ENCODE measurements at regions not wholly inside any gene's neighbourhood (a gene's known extent, or its start where the extent isn't known, plus 50 kb on each side); places are given as distances from the start of the nearest gene placed in this dataset.

DNA sequence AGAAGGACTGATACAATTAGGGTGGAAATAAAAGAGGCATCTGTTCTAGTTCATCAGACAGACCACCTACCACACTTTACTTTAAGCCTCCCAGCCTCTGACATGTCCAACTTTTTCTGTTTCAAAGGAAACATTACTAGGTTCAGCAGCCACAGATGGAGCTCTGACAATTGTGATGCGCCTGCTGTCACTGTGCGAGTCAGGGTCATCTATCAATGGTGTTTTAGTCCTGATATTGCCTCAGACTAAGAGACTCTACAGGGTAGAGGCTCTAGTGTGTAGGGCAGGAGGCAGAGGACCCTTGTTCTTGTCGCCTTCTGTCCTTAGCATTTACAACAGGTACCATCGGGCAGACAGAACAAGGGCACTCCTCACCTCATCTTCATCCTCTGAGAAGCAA lies 685.0 kb upstream of the SGCG start (continued):
- TF ChIP-seq POLR2A (conservative IDR thresholded peaks at IDR 0.05) (no peak), E2F3 (CRISPR knock-in tag; IDR thresholded peaks at IDR 0.05) (no peak), TGIF2 (CRISPR knock-in tag; IDR thresholded peaks at IDR 0.05) (no peak), RBFOX2 (IDR thresholded peaks at IDR 0.05; ENCODE audit: low read depth, low read length) (no peak)

DNA sequence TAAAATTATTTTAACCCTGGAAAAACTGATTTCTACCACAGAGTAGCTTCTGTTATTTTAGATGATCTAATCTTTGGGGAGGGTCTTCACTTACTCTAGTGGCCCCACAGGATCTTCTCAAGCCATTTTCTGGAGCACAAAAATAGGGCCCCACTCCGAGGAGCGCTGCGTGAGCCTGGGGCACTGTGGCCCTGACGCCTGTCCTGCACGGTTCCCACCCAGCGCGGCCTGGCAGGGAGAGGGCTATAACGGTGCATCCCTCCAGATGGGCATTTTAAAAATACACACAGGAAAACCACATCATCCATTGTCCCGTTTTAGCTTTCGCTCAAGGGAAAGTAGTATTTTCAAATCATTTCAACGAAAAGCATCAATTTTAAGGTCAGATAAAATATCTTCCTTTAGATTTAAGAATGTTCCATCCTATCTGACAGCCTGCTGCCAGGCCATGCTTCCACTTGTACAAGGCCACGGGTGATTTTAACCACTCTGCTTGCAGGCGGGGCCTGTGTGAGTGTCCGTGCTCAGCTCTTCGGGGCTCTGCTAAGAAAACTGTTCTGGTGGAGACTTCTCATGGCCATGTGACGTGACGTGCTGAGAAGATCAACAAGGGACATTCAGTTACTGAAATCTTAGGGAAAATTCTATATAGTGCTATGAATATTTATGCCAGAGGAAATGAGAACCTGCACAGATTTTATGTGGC lies 683.8 kb upstream of the SGCG start:
- ATAC-seq: no peak
- ChIA-PET CTCF (ENCODE audit: low intra/inter-chr PET ratio) (no interaction called here), POLR2A (no interaction called here)
- Histone ChIP-seq H3K9me1 (ENCODE audit: control insufficient read depth, insufficient read depth, low read length) (no peaks in the 10 kb centered on the region), H3K4me1 (replicated peaks in 1 of 2; ENCODE audit: control insufficient read depth in 2 of 2, insufficient read depth in 2 of 2, low read length in 2 of 2) (no peaks in the 10 kb centered on the region), H3K27me3 (ENCODE audit: control insufficient read depth in 2 of 2, insufficient read depth in 2 of 2, low read length in 2 of 2) (no peaks in the 10 kb centered on the region; a peak in 1 of 5 replicates), H3K36me3 (ENCODE audit: control insufficient read depth, insufficient read depth, low read length) (no peaks in the 10 kb centered on the region), H2AFZ (ENCODE audit: low read depth, low read length) (no peak overlapping the region), H3K27ac (ENCODE audit: extremely low read depth, low read depth, low read length) (no peak overlapping the region), H4K20me1 (replicated peaks; ENCODE audit: control insufficient read depth, insufficient read depth, low read length) (no peaks in the 10 kb centered on the region), H3K4me3 (no peak overlapping the region), H3K4me2 (ENCODE audit: insufficient read depth, low read length) (no peak overlapping the region), H3K9me3 (replicated peaks; ENCODE audit: control insufficient read depth, insufficient read depth, low read depth, low read length) (no peaks in the 10 kb centered on the region), H3K79me2 (ENCODE audit: control insufficient read depth, insufficient read depth, low read length) (no peaks in the 10 kb centered on the region), H3K9ac (ENCODE audit: insufficient read depth in 1 of 2, low read depth in 2 of 2, low read length in 2 of 2) (no peak overlapping the region)
- BruUV-seq (replicated peaks): no TSS peak
- intact Hi-C loops (cut with micrococcal nuclease): no loop called here
- WGBS (ENCODE audit: insufficient coverage, low coverage, missing lambda C conversion rate): 2% methylated on average over 17 of the region's 17 CpGs
- no peak for DNase-seq (ENCODE audit: extremely low read depth in 1 of 4, low spot score in 3 of 4)
- FAIRE-seq: no peak
- in situ Hi-C loops (cut with MboI): no loop called here
- TF ChIP-seq CREBBP (IDR thresholded peaks at IDR 0.05; ENCODE audit: low read depth, low read length): no peak
- TF ChIP-seq HMG20B (CRISPR knock-in tag; IDR thresholded peaks at IDR 0.05): no peak
- no peak for TF ChIP-seq HDGF (IDR thresholded peaks at IDR 0.05)
- TF ChIP-seq, protein P1, sequence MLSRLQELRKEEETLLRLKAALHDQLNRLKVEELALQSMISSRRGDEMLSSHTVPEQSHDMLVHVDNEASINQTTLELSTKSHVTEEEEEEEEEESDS (CRISPR knock-in tag; IDR thresholded peaks at IDR 0.05): no peak
- TF ChIP-seq, protein P2, sequence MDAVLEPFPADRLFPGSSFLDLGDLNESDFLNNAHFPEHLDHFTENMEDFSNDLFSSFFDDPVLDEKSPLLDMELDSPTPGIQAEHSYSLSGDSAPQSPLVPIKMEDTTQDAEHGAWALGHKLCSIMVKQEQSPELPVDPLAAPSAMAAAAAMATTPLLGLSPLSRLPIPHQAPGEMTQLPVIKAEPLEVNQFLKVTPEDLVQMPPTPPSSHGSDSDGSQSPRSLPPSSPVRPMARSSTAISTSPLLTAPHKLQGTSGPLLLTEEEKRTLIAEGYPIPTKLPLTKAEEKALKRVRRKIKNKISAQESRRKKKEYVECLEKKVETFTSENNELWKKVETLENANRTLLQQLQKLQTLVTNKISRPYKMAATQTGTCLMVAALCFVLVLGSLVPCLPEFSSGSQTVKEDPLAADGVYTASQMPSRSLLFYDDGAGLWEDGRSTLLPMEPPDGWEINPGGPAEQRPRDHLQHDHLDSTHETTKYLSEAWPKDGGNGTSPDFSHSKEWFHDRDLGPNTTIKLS (IDR thresholded peaks at IDR 0.05; ENCODE audit: borderline replicate concordance, low read depth): no peak
- no peak for TF ChIP-seq RAD51 (IDR thresholded peaks at IDR 0.05; ENCODE audit: borderline replicate concordance, low read depth)
- no peak for TF ChIP-seq STAG1 (CRISPR knock-in tag; IDR thresholded peaks at IDR 0.05; ENCODE audit: borderline replicate concordance)
- no peak for TF ChIP-seq SMARCC2 (IDR thresholded peaks at IDR 0.05; ENCODE audit: low read depth)
- no peak for TF ChIP-seq CTBP1 (IDR thresholded peaks at IDR 0.05; ENCODE audit: borderline replicate concordance)
- TF ChIP-seq ZBTB8A (IDR thresholded peaks at IDR 0.05; ENCODE audit: partially characterized antibody): no peak
- TF ChIP-seq, protein P3, sequence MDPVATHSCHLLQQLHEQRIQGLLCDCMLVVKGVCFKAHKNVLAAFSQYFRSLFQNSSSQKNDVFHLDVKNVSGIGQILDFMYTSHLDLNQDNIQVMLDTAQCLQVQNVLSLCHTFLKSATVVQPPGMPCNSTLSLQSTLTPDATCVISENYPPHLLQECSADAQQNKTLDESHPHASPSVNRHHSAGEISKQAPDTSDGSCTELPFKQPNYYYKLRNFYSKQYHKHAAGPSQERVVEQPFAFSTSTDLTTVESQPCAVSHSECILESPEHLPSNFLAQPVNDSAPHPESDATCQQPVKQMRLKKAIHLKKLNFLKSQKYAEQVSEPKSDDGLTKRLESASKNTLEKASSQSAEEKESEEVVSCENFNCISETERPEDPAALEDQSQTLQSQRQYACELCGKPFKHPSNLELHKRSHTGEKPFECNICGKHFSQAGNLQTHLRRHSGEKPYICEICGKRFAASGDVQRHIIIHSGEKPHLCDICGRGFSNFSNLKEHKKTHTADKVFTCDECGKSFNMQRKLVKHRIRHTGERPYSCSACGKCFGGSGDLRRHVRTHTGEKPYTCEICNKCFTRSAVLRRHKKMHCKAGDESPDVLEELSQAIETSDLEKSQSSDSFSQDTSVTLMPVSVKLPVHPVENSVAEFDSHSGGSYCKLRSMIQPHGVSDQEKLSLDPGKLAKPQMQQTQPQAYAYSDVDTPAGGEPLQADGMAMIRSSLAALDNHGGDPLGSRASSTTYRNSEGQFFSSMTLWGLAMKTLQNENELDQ (CRISPR knock-in tag; IDR thresholded peaks at IDR 0.05; ENCODE audit: borderline replicate concordance): no peak
- no peak for TF ChIP-seq SPI1 (IDR thresholded peaks at IDR 0.05; ENCODE audit: borderline replicate concordance, low read depth, low read length)
- TF ChIP-seq, protein P4, sequence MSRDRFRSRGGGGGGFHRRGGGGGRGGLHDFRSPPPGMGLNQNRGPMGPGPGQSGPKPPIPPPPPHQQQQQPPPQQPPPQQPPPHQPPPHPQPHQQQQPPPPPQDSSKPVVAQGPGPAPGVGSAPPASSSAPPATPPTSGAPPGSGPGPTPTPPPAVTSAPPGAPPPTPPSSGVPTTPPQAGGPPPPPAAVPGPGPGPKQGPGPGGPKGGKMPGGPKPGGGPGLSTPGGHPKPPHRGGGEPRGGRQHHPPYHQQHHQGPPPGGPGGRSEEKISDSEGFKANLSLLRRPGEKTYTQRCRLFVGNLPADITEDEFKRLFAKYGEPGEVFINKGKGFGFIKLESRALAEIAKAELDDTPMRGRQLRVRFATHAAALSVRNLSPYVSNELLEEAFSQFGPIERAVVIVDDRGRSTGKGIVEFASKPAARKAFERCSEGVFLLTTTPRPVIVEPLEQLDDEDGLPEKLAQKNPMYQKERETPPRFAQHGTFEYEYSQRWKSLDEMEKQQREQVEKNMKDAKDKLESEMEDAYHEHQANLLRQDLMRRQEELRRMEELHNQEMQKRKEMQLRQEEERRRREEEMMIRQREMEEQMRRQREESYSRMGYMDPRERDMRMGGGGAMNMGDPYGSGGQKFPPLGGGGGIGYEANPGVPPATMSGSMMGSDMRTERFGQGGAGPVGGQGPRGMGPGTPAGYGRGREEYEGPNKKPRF (IDR thresholded peaks at IDR 0.05; ENCODE audit: low read depth, low read length): no peak
